ENCODE measurements at regions not wholly inside any gene's neighbourhood (a gene's known extent, or its start where the extent isn't known, plus 50 kb on each side); places are given as distances from the start of the nearest gene placed in this dataset.
"Not testable (repeated sequence)": the region's sequence is repeated elsewhere in the genome, so short reads cannot be mapped to it uniquely, and the experiment has no call there.

- no peak for DNase-seq
These were observed 296.3 kb upstream of the PRKD1 start for GRCh38 chr14:30223966-30224365.

GRCh38 chr14:30225176-30225575 lies 297.5 kb upstream of the PRKD1 start:
- DNase-seq: no peak

GRCh38 chr14:30227436-30227835 lies 299.8 kb upstream of the PRKD1 start:
- no peak for DNase-seq

- DNase-seq: no peak
These were observed 300.2 kb upstream of the PRKD1 start for GRCh38 chr14:30227876-30228275.

GRCh38 chr14:30230719-30231118 lies 303.1 kb upstream of the PRKD1 start:
- no peak for DNase-seq

GRCh38 chr14:30234966-30235365 lies 307.3 kb upstream of the PRKD1 start:
- no peak for DNase-seq

- DNase-seq: no peak
These were observed 307.8 kb upstream of the PRKD1 start for GRCh38 chr14:30235485-30235884.

GRCh38 chr14:30238936-30239335 lies 311.3 kb upstream of the PRKD1 start:
- DNase-seq: no peak

GRCh38 chr14:30240018-30240417 lies 312.4 kb upstream of the PRKD1 start:
- peak; percentile 6 for DNase-seq

- DNase-seq: no peak
These were observed 313.0 kb upstream of the PRKD1 start for GRCh38 chr14:30240685-30241084.

- DNase-seq: no peak
These were observed 315.1 kb upstream of the PRKD1 start for GRCh38 chr14:30242744-30243143.

GRCh38 chr14:30243207-30243606 lies 315.6 kb upstream of the PRKD1 start:
- DNase-seq: no peak

- DNase-seq: no peak
These were observed 315.2 kb upstream of the G2E3 start for GRCh38 chr14:30243805-30244204.

- not testable (repeated sequence) for DNase-seq
These were observed 314.6 kb upstream of the G2E3 start for GRCh38 chr14:30244348-30244747.

- no peak for DNase-seq
These were observed 307.9 kb upstream of the G2E3 start for GRCh38 chr14:30251017-30251416.

- no peak for DNase-seq
These were observed 307.3 kb upstream of the G2E3 start for GRCh38 chr14:30251557-30252100.

GRCh38 chr14:30252151-30252550 lies 306.8 kb upstream of the G2E3 start:
- no peak for DNase-seq

GRCh38 chr14:30252783-30253674 lies 305.9 kb upstream of the G2E3 start:
- no peak for DNase-seq

GRCh38 chr14:30256627-30257026 lies 302.3 kb upstream of the G2E3 start:
- no peak for DNase-seq

GRCh38 chr14:30257946-30258661 lies 300.9 kb upstream of the G2E3 start:
- DNase-seq: no peak

- no peak for DNase-seq
These were observed 297.9 kb upstream of the G2E3 start for GRCh38 chr14:30260833-30261607.

- no peak for DNase-seq
These were observed 294.8 kb upstream of the G2E3 start for GRCh38 chr14:30264161-30264560.

GRCh38 chr14:30266290-30266689 lies 292.7 kb upstream of the G2E3 start:
- no peak for DNase-seq

Data from right kidney (tissue), 1 donor.